HL-60 (cell line): ENCODE measurements at regions not wholly inside any gene's neighbourhood (a gene's known extent, or its start where the extent isn't known, plus 50 kb on each side); places are given as distances from the start of the nearest gene placed in this dataset.

ENCODE experiments used
- DNase-seq, 2 experiments: peaks; one replicate each; pipeline ENCODE4 v3.0.0-alpha.2; 2010 to 2020; ENCODE audit warnings: low read depth in 1 of 2, low spot score in 1 of 2
- H3K27ac ChIP-seq: fragments of 250-450 bp; sonication (Bioruptor Pico); replicated peaks from 2 replicates; pipeline ENCODE4 v1.5.1; 2020; ENCODE audit warnings: mild to moderate bottlenecking, moderate library complexity
- H3K27me3 ChIP-seq: fragments of 250-450 bp; sonication (Bioruptor Pico); 2 replicates; pipeline ENCODE4 v1.5.1; 2021; ENCODE audit warnings: mild to moderate bottlenecking, moderate library complexity; ENCODE audit not compliant: insufficient read depth, poor library complexity, severe bottlenecking
- H3K4me3 ChIP-seq: replicated peaks from 2 replicates; pipeline ENCODE4 v1.5.1; 2011; ENCODE audit warnings: mild to moderate bottlenecking, control low read depth, low read length; ENCODE audit not compliant: insufficient read depth
- GABPA ChIP-seq: IDR thresholded peaks from 2 replicates; pipeline ENCODE4 v1.6.1; 2012; ENCODE audit warnings: low read depth
- POLR2AphosphoS5 ChIP-seq: IDR thresholded peaks from 2 replicates; pipeline ENCODE4 v1.6.1; 2012; ENCODE audit warnings: low read depth
- REST ChIP-seq: IDR thresholded peaks from 2 replicates; pipeline ENCODE4 v1.6.1; 2012; ENCODE audit warnings: low read depth; ENCODE audit not compliant: insufficient replicate concordance
- SPI1 ChIP-seq: IDR thresholded peaks from 2 replicates; pipeline ENCODE4 v1.6.1; 2012; ENCODE audit warnings: low read depth, mild to moderate bottlenecking, borderline replicate concordance
- TF ChIP-seq, protein P1 (sequence below): IDR thresholded peaks from one replicate; pipeline ENCODE4 v1.5.1; 2011; ENCODE audit warnings: low read length, control low read depth, inconsistent platforms; ENCODE audit not compliant: insufficient read depth

DNA sequence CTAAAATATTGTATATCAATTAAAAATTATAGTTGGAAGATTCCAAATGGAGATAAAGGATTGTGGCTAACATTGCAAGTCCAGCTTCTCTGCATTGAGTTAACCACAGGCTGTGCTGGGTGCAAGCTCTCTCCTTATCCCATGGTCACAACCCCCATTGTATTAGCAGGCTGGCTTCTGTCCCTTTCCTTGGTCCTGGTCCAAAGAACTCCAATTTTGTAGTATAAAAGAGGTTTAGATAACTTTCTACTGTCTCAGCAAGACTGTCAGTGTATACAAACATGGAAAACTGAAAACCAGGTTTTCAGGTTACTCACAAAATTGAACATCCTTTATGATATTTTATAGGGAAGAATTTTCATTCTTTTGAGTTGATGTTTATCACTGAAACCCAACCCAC, 76.6 kb upstream of the HS3ST3A1 start:
- Histone ChIP-seq H3K4me3 (no peak overlapping the region), H3K27me3 (no peaks in the 10 kb centered on the region)
- TF ChIP-seq GABPA (no peak), SPI1 (no peak), REST (no peak)

GRCh38 chr17:13678841-13679240, 77.1 kb upstream of the HS3ST3A1 start:
- Histone ChIP-seq H3K27me3 (no peaks in the 10 kb centered on the region), H3K4me3 (no peak overlapping the region), H3K27ac (no peak overlapping the region)
- no peak for TF ChIP-seq REST
- DNase-seq = no peak

More for the DNA sequence above, 76.6 kb upstream of the HS3ST3A1 start:
- H3K27ac ChIP-seq = no peak overlapping the region
- no peak for DNase-seq

DNA sequence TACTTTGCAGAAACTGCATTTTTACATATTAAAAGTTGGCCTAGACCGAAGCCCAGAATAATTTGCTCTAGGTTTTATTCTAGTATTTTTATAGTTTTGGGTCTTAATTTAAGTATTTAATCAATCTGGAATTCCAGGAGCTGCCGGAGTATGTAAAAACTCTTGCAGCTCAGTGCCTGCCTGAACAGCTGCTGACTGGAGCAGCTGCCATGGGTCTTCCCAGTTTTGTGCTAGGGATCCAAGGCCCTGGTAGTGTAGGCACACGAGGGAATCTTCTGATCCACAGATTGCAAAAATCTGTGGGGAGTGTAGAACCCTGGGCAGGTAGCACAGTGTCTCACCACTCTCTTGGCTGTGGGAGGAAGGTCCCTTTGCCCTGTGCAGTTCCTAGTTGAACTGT, 87.0 kb upstream of the HS3ST3A1 start:
- TF ChIP-seq POLR2AphosphoS5 = no peak
- TF ChIP-seq SPI1 = no peak
- TF ChIP-seq REST = no peak
- TF ChIP-seq, protein P1, sequence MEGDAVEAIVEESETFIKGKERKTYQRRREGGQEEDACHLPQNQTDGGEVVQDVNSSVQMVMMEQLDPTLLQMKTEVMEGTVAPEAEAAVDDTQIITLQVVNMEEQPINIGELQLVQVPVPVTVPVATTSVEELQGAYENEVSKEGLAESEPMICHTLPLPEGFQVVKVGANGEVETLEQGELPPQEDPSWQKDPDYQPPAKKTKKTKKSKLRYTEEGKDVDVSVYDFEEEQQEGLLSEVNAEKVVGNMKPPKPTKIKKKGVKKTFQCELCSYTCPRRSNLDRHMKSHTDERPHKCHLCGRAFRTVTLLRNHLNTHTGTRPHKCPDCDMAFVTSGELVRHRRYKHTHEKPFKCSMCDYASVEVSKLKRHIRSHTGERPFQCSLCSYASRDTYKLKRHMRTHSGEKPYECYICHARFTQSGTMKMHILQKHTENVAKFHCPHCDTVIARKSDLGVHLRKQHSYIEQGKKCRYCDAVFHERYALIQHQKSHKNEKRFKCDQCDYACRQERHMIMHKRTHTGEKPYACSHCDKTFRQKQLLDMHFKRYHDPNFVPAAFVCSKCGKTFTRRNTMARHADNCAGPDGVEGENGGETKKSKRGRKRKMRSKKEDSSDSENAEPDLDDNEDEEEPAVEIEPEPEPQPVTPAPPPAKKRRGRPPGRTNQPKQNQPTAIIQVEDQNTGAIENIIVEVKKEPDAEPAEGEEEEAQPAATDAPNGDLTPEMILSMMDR = no peak
- no peak for TF ChIP-seq GABPA
- no peak overlapping the region for H3K27ac ChIP-seq
- no peak for DNase-seq
- no peak overlapping the region for H3K4me3 ChIP-seq
- H3K27me3 ChIP-seq = no peaks in the 10 kb centered on the region

GRCh38 chr17:13690806-13691205, 89.1 kb upstream of the HS3ST3A1 start:
- TF ChIP-seq, protein P1 = no peak
- no peak overlapping the region for H3K27ac ChIP-seq
- H3K4me3 ChIP-seq = no peak overlapping the region
- no peaks in the 10 kb centered on the region for H3K27me3 ChIP-seq
- DNase-seq = no peak
